ENCODE measurements at regions not wholly inside any gene's neighbourhood (a gene's known extent, or its start where the extent isn't known, plus 50 kb on each side); places are given as distances from the start of the nearest gene placed in this dataset.
A peak's percentile ranks its signal among the peaks of the same experiment; 100 is the strongest.
"Not testable (repeated sequence)": the region's sequence is repeated elsewhere in the genome, so short reads cannot be mapped to it uniquely, and the experiment has no call there.

DNA sequence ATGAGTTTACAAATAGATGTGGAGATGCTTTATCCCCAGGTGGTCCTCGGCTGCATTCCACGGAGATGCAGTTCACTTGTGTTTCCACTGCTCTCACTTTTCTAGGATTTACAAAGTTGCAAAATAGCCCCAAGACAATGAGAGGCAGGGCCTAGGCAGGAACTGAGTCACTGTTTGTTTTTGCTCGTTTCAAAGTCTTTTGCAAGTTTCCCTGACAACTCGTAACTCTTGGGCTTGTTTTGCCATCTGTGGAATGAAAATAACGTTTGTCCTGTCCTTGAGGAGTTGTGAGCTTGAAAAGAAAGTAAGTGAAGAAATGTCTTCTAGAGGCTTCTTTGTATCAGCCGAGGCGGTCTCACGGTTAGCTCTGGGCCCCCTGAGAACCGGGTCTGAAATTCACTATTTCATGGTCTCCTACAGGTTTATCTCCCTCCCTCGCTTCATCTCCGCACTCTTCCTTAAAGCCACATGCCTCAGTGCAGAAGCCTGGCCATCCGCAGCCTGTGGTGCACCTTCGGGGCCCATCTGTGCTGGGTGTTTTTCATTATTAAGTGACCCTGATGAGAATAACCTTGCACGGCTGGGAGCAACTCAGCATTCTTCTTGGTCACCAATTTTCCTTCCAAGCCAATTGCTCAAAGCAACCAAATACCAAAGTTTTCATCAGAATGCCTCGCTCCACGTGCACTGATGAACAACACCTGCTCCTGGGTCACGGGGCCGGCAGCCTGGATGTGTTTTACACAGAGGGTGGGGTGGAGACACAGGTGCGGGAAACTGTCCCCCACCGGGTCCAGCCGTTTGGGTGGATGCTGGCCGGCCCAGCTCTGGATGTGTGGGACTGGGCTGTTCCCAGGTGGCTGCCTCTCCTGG lies 172.4 kb downstream of the LAT start:
- in situ Hi-C loops (cut with MboI; ENCODE audit: low pct_ligation_motif_present in 1 of 4, low pct_unique_long_range_greater_than_20kb in 1 of 4, low sequenced_read_pairs in 3 of 4), result not testable (repeated sequence)

GRCh38 chr16:29156511-29156910 lies 171.7 kb downstream of the LAT start:
- TF ChIP-seq POLR2AphosphoS5 (IDR thresholded peaks at IDR 0.05), result no peak
- no peak for TF ChIP-seq CTCF (IDR thresholded peaks at IDR 0.05)
- no peak for TF ChIP-seq POLR2A (IDR thresholded peaks at IDR 0.05)
- no peak for TF ChIP-seq EP300 (IDR thresholded peaks at IDR 0.05; ENCODE audit: low read depth)
- intact Hi-C loops (cut with DNase I; ENCODE audit: low total_unique reads), result no loop called here
- H3K36me3 ChIP-seq, result no peaks in the 10 kb centered on the region
- 20 to 83% methylated on average over 1 to 11 of the region's 11 CpGs for WGBS, 2 donors (ENCODE audit: low coverage in 1 of 2)
- no peak overlapping the region for H3K4me3 ChIP-seq
- no peak for DNase-seq
- in situ Hi-C loops (cut with MboI; ENCODE audit: low pct_ligation_motif_present in 1 of 4, low pct_unique_long_range_greater_than_20kb in 1 of 4, low sequenced_read_pairs in 3 of 4), result no loop called here
- H3K27ac ChIP-seq, result peak overlapping the region; percentile 62 to 78 (median 70)
- no peaks in the 10 kb centered on the region for H3K27me3 ChIP-seq
- no peaks in the 10 kb centered on the region for H3K9me3 ChIP-seq
- peaks cover 0 to 10% (median 1%) of the 10 kb centered on the region in 4 donors for H3K4me1 ChIP-seq

More for the DNA sequence above, 172.4 kb downstream of the LAT start:
- peak; percentile 29 to 42 (median 34) for TF ChIP-seq POLR2AphosphoS5 (IDR thresholded peaks at IDR 0.05)
- intact Hi-C loops (cut with DNase I; ENCODE audit: low total_unique reads); H3K27me3 ChIP-seq; H3K4me1 ChIP-seq; H3K9me3 ChIP-seq; H3K36me3 ChIP-seq; H3K4me3 ChIP-seq; DNase-seq: not testable (repeated sequence)
- 43 to 67% methylated on average over 5 to 22 of the region's 22 CpGs for WGBS, 2 donors (ENCODE audit: low coverage in 1 of 2)
- H3K27ac ChIP-seq, result peak overlapping the region; percentile 62 to 78 (median 70)

- H3K4me1 ChIP-seq; H3K36me3 ChIP-seq; H3K4me3 ChIP-seq; H3K9me3 ChIP-seq; H3K27me3 ChIP-seq; in situ Hi-C loops (cut with MboI; ENCODE audit: low pct_ligation_motif_present in 1 of 4, low pct_unique_long_range_greater_than_20kb in 1 of 4, low sequenced_read_pairs in 3 of 4); DNase-seq; intact Hi-C loops (cut with DNase I; ENCODE audit: low total_unique reads): not testable (repeated sequence)
- 93 to 94% methylated on average over 7 to 17 of the region's 17 CpGs for WGBS, 2 donors (ENCODE audit: low coverage in 1 of 2)
- peak overlapping the region in 1 of 4 donors; percentile 62 for H3K27ac ChIP-seq
Measured at GRCh38 chr16:29155866-29156200, 171.0 kb downstream of the LAT start.

DNA sequence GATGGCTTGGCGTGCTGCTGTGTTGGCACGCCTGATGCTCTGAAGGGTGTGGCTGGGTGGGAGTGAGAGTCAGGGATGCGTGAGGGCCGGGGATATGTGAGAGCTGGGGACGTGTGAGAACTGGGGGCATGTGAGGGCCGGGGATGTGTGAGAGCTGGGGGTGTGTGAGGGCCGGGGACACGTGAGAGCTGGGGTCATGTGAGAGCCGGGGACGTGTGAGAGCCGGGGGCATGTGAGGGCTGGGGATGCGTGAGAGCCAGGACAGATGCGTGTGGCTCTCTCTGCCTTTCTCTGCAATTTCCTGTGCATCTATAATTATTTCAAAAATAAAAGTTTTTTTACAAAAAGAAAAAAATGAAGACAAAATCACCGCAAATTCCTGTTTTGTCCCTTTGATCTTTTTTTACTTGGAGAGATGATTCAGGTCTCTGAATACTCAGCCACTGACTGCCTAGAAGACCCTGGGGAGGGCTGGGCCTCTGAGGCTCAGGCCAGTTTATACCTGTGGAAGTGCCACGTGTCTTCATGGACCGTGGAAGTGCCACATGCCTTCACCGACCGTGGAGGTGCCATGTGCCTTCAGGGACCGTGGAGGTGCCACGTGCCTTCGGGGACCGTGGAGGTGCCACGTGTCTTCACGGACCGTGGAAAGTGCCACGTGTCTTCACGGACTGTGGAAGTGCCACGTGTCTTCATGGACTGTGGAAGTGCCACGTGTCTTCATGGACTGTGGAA lies 170.4 kb downstream of the LAT start:
- intact Hi-C loops (cut with DNase I; ENCODE audit: low total_unique reads), result not testable (repeated sequence)
- 76 to 87% methylated on average over 10 to 29 of the region's 29 CpGs for WGBS, 2 donors (ENCODE audit: low coverage in 1 of 2)

GRCh38 chr16:29154676-29155121 lies 169.8 kb downstream of the LAT start:
- TF ChIP-seq POLR2A (IDR thresholded peaks at IDR 0.05), result no peak
- no peak for TF ChIP-seq POLR2AphosphoS5 (IDR thresholded peaks at IDR 0.05)
- TF ChIP-seq EP300 (IDR thresholded peaks at IDR 0.05; ENCODE audit: low read depth), result no peak
- no peak for TF ChIP-seq CTCF (IDR thresholded peaks at IDR 0.05)
- no peak for DNase-seq
- H3K27ac ChIP-seq, result peak overlapping the region in 2 of 4 donors; percentile 0 to 28
- no peaks in the 10 kb centered on the region for H3K36me3 ChIP-seq
- no peak overlapping the region for H3K4me3 ChIP-seq
- in situ Hi-C loops (cut with MboI; ENCODE audit: low pct_ligation_motif_present in 1 of 4, low pct_unique_long_range_greater_than_20kb in 1 of 4, low sequenced_read_pairs in 3 of 4) (no loop called here), intact Hi-C loops (cut with DNase I; ENCODE audit: low total_unique reads) (no loop called here)
- H3K4me1 ChIP-seq, result peaks cover 0 to 10% (median 1%) of the 10 kb centered on the region in 4 donors
- 68% methylated on average over 20 of the region's 20 CpGs; no CpG with 5 or more reads in 1 of the 2 donors for WGBS, 2 donors (ENCODE audit: low coverage in 1 of 2)
- H3K27me3 ChIP-seq, result no peaks in the 10 kb centered on the region
- no peaks in the 10 kb centered on the region for H3K9me3 ChIP-seq

More for the DNA sequence above, 170.4 kb downstream of the LAT start:
- H3K4me1 ChIP-seq; DNase-seq; in situ Hi-C loops (cut with MboI; ENCODE audit: low pct_ligation_motif_present in 1 of 4, low pct_unique_long_range_greater_than_20kb in 1 of 4, low sequenced_read_pairs in 3 of 4); H3K4me3 ChIP-seq; H3K9me3 ChIP-seq; H3K27me3 ChIP-seq; H3K36me3 ChIP-seq: not testable (repeated sequence)
- peak overlapping the region in 2 of 4 donors; percentile 28 to 62 for H3K27ac ChIP-seq

Measured in transverse colon (tissue), 4 donors.